ENCODE measurements at regions not wholly inside any gene's neighbourhood (a gene's known extent, or its start where the extent isn't known, plus 50 kb on each side); places are given as distances from the start of the nearest gene placed in this dataset.

- no peak for DNase-seq
- ATAC-seq, result no peak
- H3K4me1 Mint-ChIP-seq (ENCODE audit: low read depth), result no peaks in the 10 kb centered on the region
- H3K36me3 Mint-ChIP-seq (ENCODE audit: low read depth), result no peaks in the 10 kb centered on the region
- H3K4me3 Mint-ChIP-seq, result no peak overlapping the region
- ChIA-PET CTCF (no interaction called here), POLR2A (no interaction called here)
- TF ChIP-seq, protein P1, sequence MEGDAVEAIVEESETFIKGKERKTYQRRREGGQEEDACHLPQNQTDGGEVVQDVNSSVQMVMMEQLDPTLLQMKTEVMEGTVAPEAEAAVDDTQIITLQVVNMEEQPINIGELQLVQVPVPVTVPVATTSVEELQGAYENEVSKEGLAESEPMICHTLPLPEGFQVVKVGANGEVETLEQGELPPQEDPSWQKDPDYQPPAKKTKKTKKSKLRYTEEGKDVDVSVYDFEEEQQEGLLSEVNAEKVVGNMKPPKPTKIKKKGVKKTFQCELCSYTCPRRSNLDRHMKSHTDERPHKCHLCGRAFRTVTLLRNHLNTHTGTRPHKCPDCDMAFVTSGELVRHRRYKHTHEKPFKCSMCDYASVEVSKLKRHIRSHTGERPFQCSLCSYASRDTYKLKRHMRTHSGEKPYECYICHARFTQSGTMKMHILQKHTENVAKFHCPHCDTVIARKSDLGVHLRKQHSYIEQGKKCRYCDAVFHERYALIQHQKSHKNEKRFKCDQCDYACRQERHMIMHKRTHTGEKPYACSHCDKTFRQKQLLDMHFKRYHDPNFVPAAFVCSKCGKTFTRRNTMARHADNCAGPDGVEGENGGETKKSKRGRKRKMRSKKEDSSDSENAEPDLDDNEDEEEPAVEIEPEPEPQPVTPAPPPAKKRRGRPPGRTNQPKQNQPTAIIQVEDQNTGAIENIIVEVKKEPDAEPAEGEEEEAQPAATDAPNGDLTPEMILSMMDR (IDR thresholded peaks at IDR 0.05), result no peak
- intact Hi-C loops (cut with micrococcal nuclease), result no loop called here
- H3K9me3 Mint-ChIP-seq, result peaks cover 13% of the 10 kb centered on the region
- H3K27ac Mint-ChIP-seq, result no peak overlapping the region
- no peaks in the 10 kb centered on the region for H3K27me3 Mint-ChIP-seq
Observed at GRCh38 chr11:42249401-42249800, 789.9 kb upstream of the LRRC4C start.

GRCh38 chr11:42249956-42250355 is 790.5 kb upstream of the LRRC4C start:
- DNase-seq (no peak), ATAC-seq (no peak)
- no peaks in the 10 kb centered on the region for H3K4me1 Mint-ChIP-seq (ENCODE audit: low read depth)
- CTCF ChIA-PET, result no interaction called here
- intact Hi-C loops (cut with micrococcal nuclease), result no loop called here
- TF ChIP-seq, protein P1 (IDR thresholded peaks at IDR 0.05), result no peak
- H3K27ac Mint-ChIP-seq, result no peak overlapping the region
- POLR2A ChIA-PET, result no interaction called here
- no peaks in the 10 kb centered on the region for H3K27me3 Mint-ChIP-seq
- H3K36me3 Mint-ChIP-seq (ENCODE audit: low read depth), result no peaks in the 10 kb centered on the region
- H3K4me3 Mint-ChIP-seq, result no peak overlapping the region
- peaks cover 13% of the 10 kb centered on the region for H3K9me3 Mint-ChIP-seq

DNA sequence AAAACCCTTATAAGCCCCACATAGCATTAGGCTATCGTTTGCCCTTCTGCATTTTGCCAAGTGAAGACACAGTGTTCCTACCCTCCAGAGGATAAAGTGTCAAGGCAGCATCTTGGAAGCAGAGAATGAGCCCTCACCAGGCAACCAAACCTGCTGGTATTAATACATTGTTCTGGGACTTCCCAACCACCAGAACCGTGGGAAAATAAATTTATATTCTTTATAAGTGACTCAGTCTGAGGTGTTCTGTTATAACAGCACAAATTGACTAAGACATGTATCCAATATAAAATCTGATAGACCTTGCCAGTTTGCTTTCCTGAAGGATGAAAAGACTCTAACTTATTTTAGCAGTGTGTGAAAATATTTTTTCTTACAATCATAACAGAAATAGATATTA is 792.5 kb upstream of the LRRC4C start:
- intact Hi-C loops (cut with micrococcal nuclease), result no loop called here
- Mint-ChIP-seq H3K27me3 (no peaks in the 10 kb centered on the region), H3K27ac (no peak overlapping the region), H3K9me3 (peaks cover 15% of the 10 kb centered on the region), H3K4me1 (ENCODE audit: low read depth) (no peaks in the 10 kb centered on the region), H3K36me3 (ENCODE audit: low read depth) (no peaks in the 10 kb centered on the region), H3K4me3 (no peak overlapping the region)
- ATAC-seq (no peak), DNase-seq (no peak)
- ChIA-PET POLR2A (no interaction called here), CTCF (no interaction called here)
- TF ChIP-seq, protein P1 (IDR thresholded peaks at IDR 0.05), result no peak

DNA sequence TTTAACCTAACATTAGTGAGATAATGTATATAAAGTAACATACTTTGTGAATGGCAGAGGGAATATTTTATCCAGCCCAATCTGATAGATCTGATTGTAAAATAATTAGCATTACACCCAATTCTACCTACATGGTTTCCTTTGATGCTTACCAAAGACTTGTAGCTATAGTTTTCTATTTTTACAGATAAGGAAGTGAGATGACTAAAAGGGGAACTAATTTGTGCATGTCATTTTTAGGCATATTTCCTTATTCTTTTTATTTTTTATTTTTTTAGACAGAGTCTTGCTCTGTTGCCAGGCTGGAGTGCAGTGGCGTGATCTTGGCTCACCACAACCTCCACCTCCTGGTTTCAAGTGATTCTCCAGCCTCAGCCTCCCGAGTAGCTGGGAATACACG is 793.7 kb upstream of the LRRC4C start:
- ChIA-PET POLR2A (no interaction called here), CTCF (no interaction called here)
- Mint-ChIP-seq H3K4me1 (ENCODE audit: low read depth) (no peaks in the 10 kb centered on the region), H3K36me3 (ENCODE audit: low read depth) (no peaks in the 10 kb centered on the region), H3K27ac (no peak overlapping the region), H3K9me3 (peaks cover 15% of the 10 kb centered on the region), H3K4me3 (no peak overlapping the region), H3K27me3 (no peaks in the 10 kb centered on the region)
- intact Hi-C loops (cut with micrococcal nuclease), result no loop called here
- no peak for DNase-seq
- no peak for ATAC-seq
- TF ChIP-seq, protein P1 (IDR thresholded peaks at IDR 0.05), result no peak

- no peak for ATAC-seq
- Mint-ChIP-seq H3K27ac (no peak overlapping the region), H3K9me3 (peaks cover 13% of the 10 kb centered on the region), H3K4me3 (no peak overlapping the region), H3K27me3 (no peaks in the 10 kb centered on the region), H3K4me1 (ENCODE audit: low read depth) (no peaks in the 10 kb centered on the region), H3K36me3 (ENCODE audit: low read depth) (no peaks in the 10 kb centered on the region)
- ChIA-PET POLR2A (interaction anchor here (0.6 kb wide), 1 partner anchor 1518 kb away, joined by 3 read pairs; no protein-coding TSS in a partner anchor), CTCF (no interaction called here)
- no peak for DNase-seq
- TF ChIP-seq, protein P1 (IDR thresholded peaks at IDR 0.05), result no peak
- intact Hi-C loops (cut with micrococcal nuclease), result no loop called here
Observed at GRCh38 chr11:42255906-42256305, 796.5 kb upstream of the LRRC4C start.

Measured in activated CD8-positive, alpha-beta T cell treated with anti-CD3 and anti-CD28 coated beads for 36 hours (primary cell).